Right lobe of liver (tissue), 6 donors: ENCODE measurements at regions not wholly inside any gene's neighbourhood (a gene's known extent, or its start where the extent isn't known, plus 50 kb on each side); places are given as distances from the start of the nearest gene placed in this dataset.
"Not testable (repeated sequence)": the region's sequence is repeated elsewhere in the genome, so short reads cannot be mapped to it uniquely, and the experiment has no call there.

Source experiments
- ATAC-seq, 4 donors: fragments of 200-7000 bp; cut with Tn5 transposase; one replicate each; pipeline ENCODE4 v1.9.1; 2020; ENCODE audit warnings: mild to moderate bottlenecking in 4 of 4, moderate library complexity in 4 of 4
- DNase-seq, 3 donors: peaks; one replicate each; pipeline ENCODE4 v3.0.0-alpha.2; 2020
- H3K27ac ChIP-seq, 3 donors: fragments of 200-600 bp; one replicate each; pipeline ENCODE4 v1.8.0; 2022
- H3K27me3 ChIP-seq, 2 donors: fragments of 200-600 bp; one replicate each; pipeline ENCODE4 v1.8.0; 2022
- H3K36me3 ChIP-seq, 4 donors: fragments of 200-600 bp; sonication (generic) in 1 of 4; one replicate each; pipeline versions ENCODE4 v1.5.1 to v1.8.0; 2017 to 2022; ENCODE audit warnings: control low read depth in 1 of 4
- H3K4me1 ChIP-seq, 4 donors: fragments of 200-600 bp; sonication (generic) in 1 of 4; one replicate each; pipeline versions ENCODE4 v1.5.1 to v1.8.0; 2017 to 2022; ENCODE audit warnings: control low read depth in 1 of 4
- H3K4me3 ChIP-seq, 3 donors: fragments of 200-600 bp; one replicate each; pipeline ENCODE4 v1.8.0; 2022
- H3K9me3 ChIP-seq, 4 donors: fragments of 200-600 bp; sonication (generic) in 1 of 4; one replicate each; pipeline versions ENCODE4 v1.5.1 to v1.8.0; 2017 to 2022; ENCODE audit warnings: control low read depth in 1 of 4
- CTCF ChIP-seq, 4 donors: fragments of 200-600 bp in 3 of 4; fragments of 450-650 bp in 1 of 4; IDR thresholded peaks; one replicate each; pipeline versions ENCODE4 v1.5.1 to v1.8.0; 2016 to 2022; ENCODE audit warnings: antibody characterized with exemption in 4 of 4, mild to moderate bottlenecking in 2 of 4
- POLR2A ChIP-seq: fragments of 450-650 bp; IDR thresholded peaks from one replicate; pipeline ENCODE4 v1.6.1; 2017; ENCODE audit warnings: antibody characterized with exemption, mild to moderate bottlenecking
- WGBS: methylation state at CpG from one replicate; pipeline ENCODE4 v1.1.6; 2018; ENCODE audit warnings: low coverage, low lambda C conversion rate; ENCODE audit not compliant: insufficient coverage; ENCODE audit errors: missing lambda C conversion rate; 5-methylcytosine and 5-hydroxymethylcytosine counted together
- intact Hi-C, 2 donors: fragments of 100-400 bp; cut with DNase I; formaldehyde crosslinking; loops; one replicate each; pipeline versions ENCODE4 v1.11.2 to v1.14.1; 2022
- donor health status: DM: no; HTN: yes; CAD: no.
- donor health status: DM: no; HTN: no; CAD: no.
- donor health status: DM: no; HTN: no; CAD: no.
- donor health status: DM: no; HTN: yes; CAD: no.
- donor health status: DM: no; HTN: yes; CAD: no.

- Histone ChIP-seq H3K27me3 (no peaks in the 10 kb centered on the region), H3K36me3 (no peaks in the 10 kb centered on the region), H3K4me3 (no peak overlapping the region), H3K9me3 (no peaks in the 10 kb centered on the region), H3K27ac (no peak overlapping the region), H3K4me1 (no peaks in the 10 kb centered on the region)
- DNase-seq (no peak), ATAC-seq (no peak)
- TF ChIP-seq CTCF (IDR thresholded peaks at IDR 0.05) (no peak), POLR2A (no peak)
- WGBS, result 68% methylated on average over 3 of the region's 3 CpGs
- intact Hi-C loops, result no loop called here
Observed at GRCh38 chr7:85805249-85805648, 618.4 kb upstream of the SEMA3D start.

GRCh38 chr7:85802211-85802610, 615.4 kb upstream of the SEMA3D start:
- ATAC-seq, result no peak
- no peaks in the 10 kb centered on the region for H3K9me3 ChIP-seq
- no peaks in the 10 kb centered on the region for H3K36me3 ChIP-seq
- H3K27me3 ChIP-seq, result no peaks in the 10 kb centered on the region
- no peak for TF ChIP-seq POLR2A
- TF ChIP-seq CTCF (IDR thresholded peaks at IDR 0.05), result no peak
- intact Hi-C loops, result no loop called here
- 56% methylated on average over 1 of the region's 1 CpG for WGBS
- H3K4me3 ChIP-seq, result no peak overlapping the region
- H3K4me1 ChIP-seq, result no peaks in the 10 kb centered on the region
- no peak for DNase-seq
- H3K27ac ChIP-seq, result no peak overlapping the region

DNA sequence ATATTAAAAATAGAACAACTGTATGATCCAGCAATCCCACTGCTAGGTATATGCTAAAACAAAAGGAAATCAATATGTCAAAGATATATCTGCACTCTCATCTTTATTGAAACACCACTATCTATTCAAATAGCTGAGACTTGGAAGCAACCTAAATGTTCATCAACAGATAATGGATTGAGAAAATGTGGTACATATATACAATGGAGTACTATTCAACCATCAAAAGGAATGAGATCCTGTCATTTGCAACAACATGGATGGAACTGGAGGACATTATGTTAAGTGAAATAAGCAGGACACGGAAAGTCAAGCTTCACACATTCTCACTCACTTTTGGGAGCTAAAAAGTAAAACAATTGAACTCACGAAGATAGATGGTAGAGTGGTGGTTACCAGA, 610.1 kb upstream of the SEMA3D start:
- WGBS, result 49% methylated on average over 2 of the region's 2 CpGs
- H3K4me1 ChIP-seq, result no peaks in the 10 kb centered on the region
- DNase-seq, result no peak

DNA sequence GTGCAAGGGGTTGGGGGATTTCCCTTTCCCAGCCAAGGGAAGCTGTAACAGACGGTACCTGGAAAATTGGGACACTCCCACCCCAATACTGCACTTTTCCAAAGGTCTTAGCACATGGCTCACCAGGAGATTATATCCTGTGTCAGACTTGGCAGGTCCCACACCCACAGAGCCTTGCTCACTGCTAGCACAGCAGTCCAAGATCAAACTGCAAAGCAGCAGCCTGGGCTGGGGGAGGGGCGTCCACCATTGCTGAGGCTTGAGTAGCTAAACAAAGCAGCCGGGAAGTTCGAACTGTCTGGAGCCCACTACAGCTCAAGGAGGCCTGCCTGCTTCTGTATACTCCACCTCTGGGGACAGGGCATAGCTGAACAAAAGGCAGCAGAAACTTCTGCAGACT, 604.2 kb upstream of the SEMA3D start:
- WGBS, result 80% methylated on average over 1 of the region's 4 CpGs
- DNase-seq, H3K4me3 ChIP-seq, H3K36me3 ChIP-seq, H3K27me3 ChIP-seq, intact Hi-C loops, ATAC-seq, H3K9me3 ChIP-seq, H3K4me1 ChIP-seq, H3K27ac ChIP-seq: not testable (repeated sequence)

More for the DNA sequence above, 610.1 kb upstream of the SEMA3D start:
- H3K9me3 ChIP-seq, result no peaks in the 10 kb centered on the region
- ATAC-seq, result no peak
- H3K27me3 ChIP-seq, result no peaks in the 10 kb centered on the region
- no peak overlapping the region for H3K4me3 ChIP-seq
- no peak overlapping the region for H3K27ac ChIP-seq
- no peaks in the 10 kb centered on the region for H3K36me3 ChIP-seq
- TF ChIP-seq POLR2A (no peak), CTCF (IDR thresholded peaks at IDR 0.05) (no peak)
- intact Hi-C loops, result no loop called here

DNA sequence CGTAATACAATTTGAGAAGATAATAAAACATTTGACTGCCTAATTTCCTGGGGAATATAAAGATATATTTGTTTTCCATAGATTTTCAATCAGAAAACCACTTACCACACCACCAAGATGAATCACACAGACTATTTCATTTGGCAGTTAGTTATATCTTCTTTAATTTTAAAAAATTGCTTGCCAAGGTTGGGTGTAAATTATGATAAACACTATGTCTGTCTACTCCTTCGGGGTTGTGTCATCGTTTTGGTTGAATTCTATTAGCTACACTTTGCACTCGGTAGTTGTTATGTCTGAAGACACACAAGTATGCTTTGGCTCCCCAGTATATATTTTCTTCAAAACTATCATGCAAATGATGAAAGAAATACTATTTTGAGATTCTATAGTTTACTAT, 594.8 kb upstream of the SEMA3D start:
- Histone ChIP-seq H3K36me3 (no peaks in the 10 kb centered on the region), H3K4me1 (no peaks in the 10 kb centered on the region), H3K4me3 (no peak overlapping the region), H3K9me3 (no peaks in the 10 kb centered on the region), H3K27me3 (no peaks in the 10 kb centered on the region), H3K27ac (no peak overlapping the region)
- 61% methylated on average over 4 of the region's 4 CpGs for WGBS
- TF ChIP-seq POLR2A, result no peak
- no peak for TF ChIP-seq CTCF (IDR thresholded peaks at IDR 0.05)
- ATAC-seq (no peak), DNase-seq (no peak)
- intact Hi-C loops, result no loop called here
